PC-3 (cell line): ENCODE measurements at regions not wholly inside any gene's neighbourhood (a gene's known extent, or its start where the extent isn't known, plus 50 kb on each side); places are given as distances from the start of the nearest gene placed in this dataset.

Experiments
- ATAC-seq: fragments of 200-7000 bp; cut with Tn5 transposase; 2 replicates; pipeline ENCODE4 v1.9.1; 2020; ENCODE audit warnings: mild to moderate bottlenecking, moderate library complexity
- BruUV-seq: library from RNA; stranded (reverse); fragments of 400-500 nt; replicated peaks from 2 replicates; lab custom pipeline; 2021; lab: Mats Ljungman, UMichigan
- CTCF ChIA-PET: fragments of 300-600 bp; sonication (Branson Sonifier 250); formaldehyde crosslinking; loops from one replicate; lab custom pipeline; 2022; ENCODE audit warnings: antibody characterized with exemption; lab: Charles Lee
- POLR2A ChIA-PET: fragments of 300-600 bp; sonication (Branson Sonifier 250); formaldehyde crosslinking; loops from one replicate; lab custom pipeline; 2022; ENCODE audit warnings: antibody characterized with exemption; ENCODE audit not compliant: unreplicated experiment; lab: Charles Lee
- DNase-seq: peaks from one replicate; pipeline ENCODE4 v3.0.0-alpha.2; 2015
- H2AFZ ChIP-seq: fragments of 300-600 bp; sonication (generic); 2 replicates; pipeline ENCODE4 v1.6.0; 2016; ENCODE audit warnings: antibody characterized with exemption, low read length
- H3F3A ChIP-seq: fragments of 300-600 bp; sonication (generic); one replicate; pipeline ENCODE4 v1.6.0; 2017; ENCODE audit warnings: antibody characterized with exemption, low read length, control low read depth, mild to moderate bottlenecking; ENCODE audit not compliant: unreplicated experiment
- H3K27ac ChIP-seq: fragments of 300-600 bp; sonication (generic); 2 replicates; pipeline ENCODE4 v1.5.1; 2016; ENCODE audit warnings: mild to moderate bottlenecking, low read length
- H3K27me3 ChIP-seq: fragments of 300-600 bp; sonication (generic); 2 replicates; pipeline ENCODE4 v1.6.1; 2016; ENCODE audit warnings: low read length, mixed read lengths
- H3K36me3 ChIP-seq: fragments of 300-600 bp; sonication (generic); 2 replicates; pipeline ENCODE4 v1.6.1; 2016; ENCODE audit warnings: low read depth, mixed run types, low read length, mixed read lengths
- H3K4me1 ChIP-seq: fragments of 300-600 bp; sonication (generic); 2 replicates; pipeline ENCODE4 v1.5.1; 2016; ENCODE audit warnings: low read length; ENCODE audit not compliant: insufficient read depth
- H3K4me2 ChIP-seq: fragments of 300-600 bp; sonication (generic); 2 replicates; pipeline ENCODE4 v1.6.0; 2016; ENCODE audit warnings: low read length
- H3K4me3 ChIP-seq: fragments of 300-600 bp; sonication (generic); 2 replicates; pipeline ENCODE4 v1.5.1; 2016; ENCODE audit warnings: mild to moderate bottlenecking, low read length, mixed read lengths
- H3K79me2 ChIP-seq: fragments of 300-600 bp; sonication (generic); 2 replicates; pipeline ENCODE4 v1.6.1; 2017; ENCODE audit warnings: low read length, mixed read lengths
- H3K9ac ChIP-seq: fragments of 300-600 bp; sonication (generic); 2 replicates; pipeline ENCODE4 v1.6.0; 2016; ENCODE audit warnings: mild to moderate bottlenecking, low read length
- H3K9me2 ChIP-seq: fragments of 300-600 bp; sonication (generic); replicated peaks from 2 replicates; pipeline ENCODE4 v1.6.1; 2016; ENCODE audit warnings: mixed run types, low read length, mixed read lengths
- H3K9me3 ChIP-seq: fragments of 300-600 bp; sonication (generic); 2 replicates; pipeline ENCODE4 v1.6.1; 2016; ENCODE audit warnings: low read length, mixed read lengths
- H4K20me1 ChIP-seq: fragments of 300-600 bp; sonication (generic); 2 replicates; pipeline ENCODE4 v1.6.1; 2016; ENCODE audit warnings: low read length, mixed read lengths
- EZH2 ChIP-seq: fragments of 300-600 bp; sonication (generic); IDR thresholded peaks from one replicate; pipeline ENCODE4 v1.6.1; 2017; ENCODE audit warnings: antibody characterized with exemption, mild to moderate bottlenecking, low read length; ENCODE audit not compliant: unreplicated experiment
- EZH2phosphoT487 ChIP-seq: fragments of 300-600 bp; sonication (generic); IDR thresholded peaks from 2 replicates; pipeline ENCODE4 v1.6.1; 2018; ENCODE audit warnings: mild to moderate bottlenecking, antibody characterized with exemption, low read length, borderline replicate concordance
- intact Hi-C: fragments of 100-400 bp; cut with micrococcal nuclease; formaldehyde crosslinking; loops from 2 replicates; pipeline ENCODE4 v1.9.0; 2023
- TF ChIP-seq, protein P1 (sequence below): fragments of 300-600 bp; sonication (generic); conservative IDR thresholded peaks from 2 replicates; pipeline ENCODE4 v1.5.1; 2017; ENCODE audit warnings: antibody characterized with exemption, low read depth, mild to moderate bottlenecking, low read length

DNA sequence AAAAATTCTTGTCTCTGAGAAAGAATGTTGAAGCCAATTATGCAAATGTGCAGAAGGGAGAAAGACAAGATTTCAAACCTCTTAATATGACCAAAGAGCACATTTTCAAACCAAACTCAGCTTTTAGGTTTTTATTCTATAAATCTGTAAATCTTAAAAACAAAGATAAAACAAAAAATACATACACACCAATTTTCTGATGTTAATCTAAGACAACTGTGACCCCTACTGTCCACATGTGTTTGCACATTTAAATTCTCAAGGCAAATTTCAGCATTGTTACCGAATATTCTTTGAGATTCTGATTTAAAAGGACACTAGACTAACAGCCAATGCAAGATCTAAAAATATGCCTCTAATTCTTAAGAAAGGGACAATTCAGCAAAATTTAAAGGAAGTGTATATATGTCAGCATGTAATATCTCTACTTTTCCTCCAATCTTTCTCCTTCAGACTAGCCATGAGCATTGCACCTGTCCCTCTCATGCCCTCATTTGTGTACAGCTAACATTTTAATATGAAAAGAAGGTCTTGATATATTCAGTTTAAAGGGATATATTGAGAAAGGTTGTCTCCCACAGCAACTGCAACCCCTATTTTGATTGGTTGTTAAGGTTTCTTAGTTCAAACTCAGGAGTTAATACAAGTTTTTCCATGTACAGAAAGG lies 417.9 kb downstream of the IPMK start:
- Histone ChIP-seq H4K20me1 (no peaks in the 10 kb centered on the region), H3K27ac (no peak overlapping the region), H3K4me3 (no peak overlapping the region), H3K36me3 (no peaks in the 10 kb centered on the region), H3K27me3 (no peaks in the 10 kb centered on the region), H3F3A (no peaks in the 10 kb centered on the region), H3K9me2 (no peaks in the 10 kb centered on the region), H3K4me2 (no peak overlapping the region), H3K4me1 (no peaks in the 10 kb centered on the region), H3K9ac (no peak overlapping the region), H3K9me3 (no peaks in the 10 kb centered on the region), H3K79me2 (no peaks in the 10 kb centered on the region), H2AFZ (no peak overlapping the region)
- ChIA-PET CTCF (interaction anchor here (1.5 kb wide), 1 partner anchor 303 kb away, joined by 13 read pairs; no protein-coding TSS in a partner anchor), POLR2A (interaction anchor here (0.6 kb wide), 1 partner anchor 193 kb away, joined by 13 read pairs; no protein-coding TSS in a partner anchor)
- peak; percentile 67 for ATAC-seq
- TF ChIP-seq, protein P1, sequence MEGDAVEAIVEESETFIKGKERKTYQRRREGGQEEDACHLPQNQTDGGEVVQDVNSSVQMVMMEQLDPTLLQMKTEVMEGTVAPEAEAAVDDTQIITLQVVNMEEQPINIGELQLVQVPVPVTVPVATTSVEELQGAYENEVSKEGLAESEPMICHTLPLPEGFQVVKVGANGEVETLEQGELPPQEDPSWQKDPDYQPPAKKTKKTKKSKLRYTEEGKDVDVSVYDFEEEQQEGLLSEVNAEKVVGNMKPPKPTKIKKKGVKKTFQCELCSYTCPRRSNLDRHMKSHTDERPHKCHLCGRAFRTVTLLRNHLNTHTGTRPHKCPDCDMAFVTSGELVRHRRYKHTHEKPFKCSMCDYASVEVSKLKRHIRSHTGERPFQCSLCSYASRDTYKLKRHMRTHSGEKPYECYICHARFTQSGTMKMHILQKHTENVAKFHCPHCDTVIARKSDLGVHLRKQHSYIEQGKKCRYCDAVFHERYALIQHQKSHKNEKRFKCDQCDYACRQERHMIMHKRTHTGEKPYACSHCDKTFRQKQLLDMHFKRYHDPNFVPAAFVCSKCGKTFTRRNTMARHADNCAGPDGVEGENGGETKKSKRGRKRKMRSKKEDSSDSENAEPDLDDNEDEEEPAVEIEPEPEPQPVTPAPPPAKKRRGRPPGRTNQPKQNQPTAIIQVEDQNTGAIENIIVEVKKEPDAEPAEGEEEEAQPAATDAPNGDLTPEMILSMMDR, result peak; percentile 89
- no peak for TF ChIP-seq EZH2
- no peak for TF ChIP-seq EZH2phosphoT487
- peak; percentile 67 for DNase-seq
- intact Hi-C loops, result loop anchor here (1.0 to 5.0 kb wide), 7 partner anchors 133 to 513 kb away; no protein-coding TSS in a partner anchor
- BruUV-seq, result no TSS peak

DNA sequence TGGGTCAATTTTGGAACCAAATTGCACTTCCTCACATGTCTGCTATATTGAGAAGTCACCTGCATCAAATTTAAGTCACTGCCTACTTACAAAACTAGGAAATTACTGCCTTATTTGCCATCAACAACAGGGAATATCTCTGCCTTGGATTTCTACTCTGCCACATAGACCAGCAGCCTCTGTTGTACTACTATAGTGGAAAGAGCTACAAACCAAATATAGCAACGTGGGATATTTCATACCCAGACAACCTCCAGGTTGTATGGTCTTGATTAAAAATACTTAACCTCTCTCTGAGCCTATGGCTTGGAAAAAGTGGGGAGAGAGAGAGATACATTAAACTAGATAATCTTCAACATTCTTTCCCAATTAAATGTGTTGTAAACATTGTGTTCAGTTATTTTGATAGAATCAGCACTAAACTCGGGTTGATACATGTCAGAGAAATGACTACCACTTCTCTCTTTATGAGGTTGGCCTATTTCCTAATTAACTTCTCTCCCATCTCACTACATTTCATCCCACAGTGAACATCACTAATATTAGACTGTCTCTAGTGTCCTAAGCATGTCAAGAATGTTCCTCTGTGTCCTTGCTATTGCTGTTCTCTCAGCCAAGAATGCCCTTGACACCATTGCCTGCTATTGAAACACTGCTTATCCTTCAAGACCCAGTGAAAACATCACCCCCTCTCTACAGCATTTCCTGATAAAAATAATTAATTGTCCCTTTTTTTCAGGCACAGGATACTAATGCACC lies 421.2 kb downstream of the IPMK start:
- ChIA-PET CTCF (no interaction called here), POLR2A (no interaction called here)
- no peaks in the 10 kb centered on the region for H3K9me3 ChIP-seq
- no peaks in the 10 kb centered on the region for H3K4me1 ChIP-seq
- TF ChIP-seq, protein P1, result no peak
- TF ChIP-seq EZH2, result no peak
- no peak for TF ChIP-seq EZH2phosphoT487
- no TSS peak for BruUV-seq
- H3K9me2 ChIP-seq, result no peaks in the 10 kb centered on the region
- DNase-seq (no peak), ATAC-seq (no peak)
- no peaks in the 10 kb centered on the region for H3K36me3 ChIP-seq
- no peak overlapping the region for H2AFZ ChIP-seq
- H3K79me2 ChIP-seq, result no peaks in the 10 kb centered on the region
- no peaks in the 10 kb centered on the region for H3F3A ChIP-seq
- no peak overlapping the region for H3K4me3 ChIP-seq
- H3K9ac ChIP-seq, result no peak overlapping the region
- no peak overlapping the region for H3K4me2 ChIP-seq
- H3K27ac ChIP-seq, result no peak overlapping the region
- no peaks in the 10 kb centered on the region for H3K27me3 ChIP-seq
- intact Hi-C loops, result loop anchor here (1.0 to 5.0 kb wide), 3 partner anchors 17 to 509 kb away; no protein-coding TSS in a partner anchor
- H4K20me1 ChIP-seq, result no peaks in the 10 kb centered on the region
